SK-MEL-5 (cell line): ENCODE measurements at regions not wholly inside any gene's neighbourhood (a gene's known extent, or its start where the extent isn't known, plus 50 kb on each side); places are given as distances from the start of the nearest gene placed in this dataset.
"Not testable (repeated sequence)": the region's sequence is repeated elsewhere in the genome, so short reads cannot be mapped to it uniquely, and the experiment has no call there.

Source experiments
- DNase-seq: peaks from one replicate; pipeline ENCODE4 v3.0.0-alpha.2; 2016; ENCODE audit warnings: low read depth, low spot score
- in situ Hi-C: cut with HindIII; loops from 2 replicates; pipeline ENCODE4 v1.10.0; 2016; ENCODE audit warnings: low sequenced_read_pairs, high pct_unique_total_duplicates, low pct_unique_long_range_greater_than_20kb

DNA sequence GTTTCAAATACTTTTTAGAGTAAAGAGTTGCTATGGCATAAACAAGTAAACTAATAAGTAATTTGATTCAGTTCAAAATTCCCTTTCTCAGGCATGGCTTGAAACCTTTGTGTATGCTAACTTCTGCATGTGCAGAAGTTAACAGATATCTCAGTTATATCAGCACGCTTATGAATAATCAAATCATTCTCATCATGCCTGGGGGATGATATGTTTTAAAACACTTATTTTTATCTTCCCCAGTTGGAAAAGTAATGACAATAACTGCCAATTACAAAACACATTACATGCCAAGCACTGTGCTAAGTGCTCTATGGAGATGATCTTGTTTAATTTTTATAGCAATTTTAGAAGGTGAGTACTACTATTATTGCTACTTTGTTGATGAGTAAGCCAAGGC, 146.4 kb downstream of the YIPF5 start:
- in situ Hi-C loops = no loop called here
- no peak for DNase-seq

- DNase-seq = no peak
- in situ Hi-C loops = no loop called here
Measured at GRCh38 chr5:144024545-144024944, 145.9 kb downstream of the YIPF5 start.

- no peak for DNase-seq
- in situ Hi-C loops = no loop called here
Measured at GRCh38 chr5:144026286-144026685, 144.2 kb downstream of the YIPF5 start.

DNA sequence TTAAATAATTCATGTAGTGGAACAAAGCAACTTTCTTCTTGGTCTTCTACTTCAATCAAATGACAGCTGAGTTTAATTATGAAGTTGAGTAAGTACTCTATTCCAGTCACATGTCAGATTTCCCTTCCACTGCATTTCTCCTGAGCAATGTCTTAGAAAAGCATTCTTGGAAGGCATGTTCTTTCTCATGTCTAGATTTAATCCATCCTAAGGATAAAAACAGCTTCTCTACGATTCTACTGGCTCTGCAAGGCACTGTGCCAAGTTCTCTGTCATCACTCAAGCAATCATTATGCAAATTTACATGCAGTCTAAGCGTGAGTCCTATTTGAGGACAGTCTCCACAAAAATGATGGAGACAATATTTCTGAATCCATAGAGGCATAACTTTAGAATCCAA, 142.4 kb downstream of the YIPF5 start:
- in situ Hi-C loops = no loop called here
- no peak for DNase-seq

DNA sequence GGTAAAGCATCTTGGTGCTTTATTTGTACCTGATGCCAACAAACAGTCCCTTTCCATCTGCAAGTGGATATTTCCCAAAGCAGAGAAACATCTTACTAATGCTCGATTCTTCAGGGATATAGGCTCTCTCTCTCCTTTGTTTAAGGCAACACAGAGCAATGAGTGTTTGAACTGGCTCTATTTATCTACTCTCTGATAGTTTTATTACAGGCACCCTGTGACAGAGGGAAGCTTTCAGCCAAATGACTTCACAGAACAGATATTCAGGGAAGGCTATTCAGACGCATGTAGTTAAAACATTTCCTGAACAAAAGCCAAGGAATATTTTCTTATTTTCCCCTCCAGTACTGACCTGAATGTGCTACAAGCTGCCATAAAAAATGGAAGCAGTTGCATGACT, 141.8 kb downstream of the YIPF5 start:
- DNase-seq = peak; percentile 26
- in situ Hi-C loops = no loop called here

GRCh38 chr5:144030904-144031303, 139.6 kb downstream of the YIPF5 start:
- DNase-seq = no peak
- in situ Hi-C loops = no loop called here

DNA sequence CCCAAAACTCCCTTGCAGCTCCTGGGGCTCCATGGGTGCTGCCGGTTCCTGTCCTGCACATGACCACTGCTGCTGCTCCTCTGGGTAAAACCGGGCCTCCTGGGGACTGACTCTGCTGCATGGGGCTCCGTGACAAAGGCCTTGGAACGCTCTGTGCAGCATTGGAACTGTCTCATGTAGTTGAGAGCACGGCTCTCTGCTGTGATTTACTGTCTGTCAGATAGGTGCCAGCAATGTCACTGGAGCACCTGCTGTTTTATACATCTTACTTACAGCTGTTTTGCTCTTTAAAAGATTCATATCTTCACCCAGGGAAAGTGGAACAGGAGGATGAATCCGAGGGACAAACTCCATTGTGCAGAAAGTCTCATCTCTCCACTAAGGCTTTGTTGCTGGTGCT, 138.1 kb downstream of the YIPF5 start:
- no peak for DNase-seq
- in situ Hi-C loops = no loop called here

DNA sequence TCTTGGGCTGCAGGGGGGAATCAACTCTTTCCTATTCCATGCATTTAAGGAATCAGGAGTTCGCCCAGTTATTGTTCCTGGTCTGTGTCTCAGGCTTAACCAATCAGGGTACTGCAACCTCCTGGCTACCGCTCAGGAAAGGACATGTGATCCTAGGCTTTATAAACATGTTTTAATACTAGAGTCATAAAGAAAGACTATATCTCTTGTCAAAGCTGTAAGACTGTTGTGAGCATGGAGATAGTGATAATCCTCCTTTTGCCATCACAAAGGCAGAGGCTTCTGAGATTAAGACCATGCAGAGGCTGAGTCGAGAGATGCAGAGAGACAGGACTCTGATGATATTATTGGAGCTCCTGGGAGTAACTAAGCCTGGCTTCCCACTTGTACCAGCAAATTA, 137.0 kb downstream of the YIPF5 start:
- in situ Hi-C loops = no loop called here
- no peak for DNase-seq

DNA sequence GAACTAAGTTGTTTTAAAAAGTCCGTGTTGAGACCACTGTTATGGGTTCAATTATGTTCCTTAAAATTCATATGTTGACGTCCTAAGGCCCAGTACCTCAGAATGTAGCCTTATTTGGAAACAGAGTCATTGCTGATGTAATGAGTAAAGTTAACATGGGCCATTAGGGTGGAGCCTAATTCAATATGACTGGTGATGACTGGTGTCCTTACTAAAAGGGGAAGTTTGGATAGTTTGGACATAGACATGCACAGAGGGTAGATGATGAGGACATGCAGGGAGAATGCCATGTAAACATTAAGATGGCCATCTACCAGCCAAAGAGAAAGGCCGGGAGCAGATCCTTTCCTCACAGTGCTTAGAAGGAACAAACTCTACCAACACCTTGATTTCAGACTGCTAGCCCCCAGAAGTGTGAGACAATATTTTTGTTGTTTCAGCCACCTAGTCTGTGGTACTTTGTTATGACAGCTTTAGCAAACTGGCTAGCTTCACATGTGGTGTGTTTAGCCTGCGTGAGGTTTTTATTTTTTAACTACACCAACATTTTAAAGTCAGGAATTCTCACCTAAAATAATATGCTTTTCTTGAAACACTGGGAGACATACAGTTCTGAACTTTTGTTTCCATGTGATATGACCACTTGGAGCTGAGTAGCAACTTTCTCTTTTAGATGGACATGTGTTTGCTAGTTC, 135.3 kb downstream of the YIPF5 start:
- no peak for DNase-seq
- in situ Hi-C loops = no loop called here

GRCh38 chr5:144036476-144036875, 134.0 kb downstream of the YIPF5 start:
- in situ Hi-C loops = no loop called here

GRCh38 chr5:144040615-144041305, 129.7 kb downstream of the YIPF5 start:
- DNase-seq = no peak
- in situ Hi-C loops = no loop called here

More at GRCh38 chr5:144036476-144036875, 134.0 kb downstream of the YIPF5 start:
- DNase-seq = no peak

GRCh38 chr5:144042156-144042555, 128.3 kb downstream of the YIPF5 start:
- in situ Hi-C loops = no loop called here
- DNase-seq = no peak

DNA sequence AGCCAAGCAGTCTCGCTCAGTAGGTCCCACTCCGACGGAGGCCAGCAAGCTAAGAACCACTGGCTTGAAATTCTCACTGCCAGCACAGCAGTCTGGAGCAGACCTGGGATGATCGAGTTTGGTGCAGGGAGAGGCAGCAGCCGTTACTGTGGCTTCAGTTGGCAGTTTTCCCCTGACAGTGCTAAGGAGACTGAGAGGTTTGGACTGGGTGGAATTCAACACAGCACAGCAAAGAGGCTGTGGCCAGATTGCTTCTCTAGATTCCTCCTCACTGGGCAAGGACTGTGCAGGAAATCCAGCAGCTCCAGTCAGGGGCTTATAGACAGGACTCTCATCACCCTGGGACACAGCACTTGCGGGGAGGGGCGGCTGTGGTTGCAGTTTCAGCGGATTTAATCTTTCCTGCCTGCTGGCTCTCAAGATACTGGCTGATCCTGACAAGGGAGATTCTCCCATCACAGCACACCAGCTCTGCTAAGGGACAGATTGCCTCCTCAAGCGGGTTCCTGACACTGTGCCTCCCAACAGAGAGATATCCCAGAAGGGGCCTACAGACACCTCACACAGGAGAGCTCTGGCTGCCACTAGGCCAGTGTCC, 122.1 kb downstream of the YIPF5 start:
- DNase-seq = no peak
- in situ Hi-C loops = no loop called here

DNA sequence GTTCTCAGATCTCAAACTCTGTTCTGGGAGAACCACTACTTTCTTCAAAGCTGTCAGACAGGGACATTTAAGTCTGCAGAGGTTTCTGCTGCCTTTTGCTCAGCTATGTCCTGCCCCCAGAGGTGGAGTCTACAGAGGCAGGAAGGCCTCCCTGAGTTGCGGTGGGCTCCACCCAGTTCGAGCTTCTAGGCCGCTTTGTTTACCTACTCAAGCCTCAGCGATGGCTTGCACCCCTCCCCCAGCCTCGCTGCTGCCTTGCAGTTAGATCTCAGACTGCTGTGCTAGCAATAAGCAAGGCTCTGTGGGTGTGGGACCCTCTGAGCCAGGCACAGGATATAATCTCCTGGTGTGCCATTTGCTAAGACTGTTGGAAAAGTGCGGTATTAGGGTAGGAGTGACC, 115.1 kb downstream of the YIPF5 start:
- DNase-seq, in situ Hi-C loops: not testable (repeated sequence)

DNA sequence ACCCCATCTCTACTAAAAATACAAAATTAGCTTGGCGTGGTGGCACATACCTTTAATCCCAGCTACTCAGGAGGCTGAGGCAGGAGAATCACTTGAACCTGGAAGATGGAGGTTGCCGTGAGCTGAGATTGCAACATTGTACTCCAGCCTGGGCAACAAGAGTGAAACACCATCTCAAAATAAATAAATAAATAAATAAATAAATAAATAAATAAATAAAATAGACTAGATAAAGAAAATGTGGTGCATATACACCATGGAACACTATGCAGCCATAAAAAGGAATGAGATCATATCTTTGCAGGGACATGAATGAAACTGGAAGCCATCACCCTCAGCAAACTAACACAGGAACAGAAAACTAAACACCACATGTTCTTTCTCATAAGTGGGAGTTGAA, 110.4 kb downstream of the YIPF5 start:
- DNase-seq, in situ Hi-C loops: not testable (repeated sequence)

- no peak for DNase-seq
- in situ Hi-C loops = no loop called here
Measured at GRCh38 chr5:144060598-144060997, 109.9 kb downstream of the YIPF5 start.

- DNase-seq = no peak
- in situ Hi-C loops = no loop called here
Measured at GRCh38 chr5:144065786-144066185, 104.7 kb downstream of the YIPF5 start.

- no peak for DNase-seq
- in situ Hi-C loops = no loop called here
Measured at GRCh38 chr5:144072518-144072927, 97.9 kb downstream of the YIPF5 start.

DNA sequence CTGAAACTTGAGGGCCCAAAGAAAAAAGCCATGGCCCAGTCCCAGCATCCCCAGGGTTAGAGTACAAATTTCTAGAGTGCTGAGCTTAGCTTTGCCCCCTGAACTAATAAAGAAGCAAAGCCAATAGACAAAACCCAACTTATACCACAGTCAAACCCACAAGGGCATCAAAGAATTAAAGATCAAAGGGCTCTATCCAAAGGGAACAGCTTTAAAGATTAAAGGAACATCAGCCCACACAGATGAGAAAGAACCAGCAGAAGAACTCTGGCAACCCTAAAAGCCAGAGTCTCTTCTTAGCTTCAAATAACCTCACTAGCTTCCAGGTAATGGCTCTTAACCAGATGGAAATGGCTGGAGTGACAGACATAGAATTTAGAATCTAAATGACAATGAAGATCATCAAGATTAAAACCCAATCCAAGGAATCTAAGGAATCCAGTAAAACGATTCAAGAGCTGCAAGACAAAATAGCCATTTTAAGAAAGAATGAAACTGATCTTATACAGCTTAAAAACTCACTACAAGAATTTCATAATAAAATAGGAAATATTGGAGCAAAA, 93.9 kb downstream of the YIPF5 start:
- no peak for DNase-seq
- in situ Hi-C loops = no loop called here
